ENCODE measurements at regions not wholly inside any gene's neighbourhood (a gene's known extent, or its start where the extent isn't known, plus 50 kb on each side); places are given as distances from the start of the nearest gene placed in this dataset.

DNA sequence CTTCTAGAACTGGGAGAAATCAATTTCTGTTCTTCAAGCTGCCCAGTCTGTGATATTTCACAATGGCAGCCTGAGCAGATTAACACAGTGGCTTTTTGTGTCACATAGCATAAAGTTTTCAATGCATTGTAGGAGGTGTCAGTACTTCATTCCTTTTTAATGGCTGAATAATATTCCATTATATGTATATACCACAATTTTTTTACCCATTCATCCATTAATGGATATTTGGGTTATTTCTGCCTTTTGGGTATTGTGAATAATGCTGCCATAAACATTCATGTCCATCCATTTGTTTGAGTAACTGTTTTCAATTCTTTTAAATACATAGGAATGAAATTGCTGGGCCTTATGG, 191.5 kb downstream of the SETD4 start:
- H3K4me3 ChIP-seq = no peak overlapping the region
- H3K9me3 ChIP-seq = no peaks in the 10 kb centered on the region
- H3K27ac ChIP-seq = no peak overlapping the region
- DNase-seq (no peak), ATAC-seq (no peak)
- no peaks in the 10 kb centered on the region for H3K4me1 ChIP-seq
- TF ChIP-seq, protein P1, sequence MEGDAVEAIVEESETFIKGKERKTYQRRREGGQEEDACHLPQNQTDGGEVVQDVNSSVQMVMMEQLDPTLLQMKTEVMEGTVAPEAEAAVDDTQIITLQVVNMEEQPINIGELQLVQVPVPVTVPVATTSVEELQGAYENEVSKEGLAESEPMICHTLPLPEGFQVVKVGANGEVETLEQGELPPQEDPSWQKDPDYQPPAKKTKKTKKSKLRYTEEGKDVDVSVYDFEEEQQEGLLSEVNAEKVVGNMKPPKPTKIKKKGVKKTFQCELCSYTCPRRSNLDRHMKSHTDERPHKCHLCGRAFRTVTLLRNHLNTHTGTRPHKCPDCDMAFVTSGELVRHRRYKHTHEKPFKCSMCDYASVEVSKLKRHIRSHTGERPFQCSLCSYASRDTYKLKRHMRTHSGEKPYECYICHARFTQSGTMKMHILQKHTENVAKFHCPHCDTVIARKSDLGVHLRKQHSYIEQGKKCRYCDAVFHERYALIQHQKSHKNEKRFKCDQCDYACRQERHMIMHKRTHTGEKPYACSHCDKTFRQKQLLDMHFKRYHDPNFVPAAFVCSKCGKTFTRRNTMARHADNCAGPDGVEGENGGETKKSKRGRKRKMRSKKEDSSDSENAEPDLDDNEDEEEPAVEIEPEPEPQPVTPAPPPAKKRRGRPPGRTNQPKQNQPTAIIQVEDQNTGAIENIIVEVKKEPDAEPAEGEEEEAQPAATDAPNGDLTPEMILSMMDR (IDR thresholded peaks at IDR 0.05) = no peak
- H3K36me3 ChIP-seq = no peaks in the 10 kb centered on the region
- intact Hi-C loops (cut with DNase I) = no loop called here
- no peaks in the 10 kb centered on the region for H3K27me3 ChIP-seq

DNA sequence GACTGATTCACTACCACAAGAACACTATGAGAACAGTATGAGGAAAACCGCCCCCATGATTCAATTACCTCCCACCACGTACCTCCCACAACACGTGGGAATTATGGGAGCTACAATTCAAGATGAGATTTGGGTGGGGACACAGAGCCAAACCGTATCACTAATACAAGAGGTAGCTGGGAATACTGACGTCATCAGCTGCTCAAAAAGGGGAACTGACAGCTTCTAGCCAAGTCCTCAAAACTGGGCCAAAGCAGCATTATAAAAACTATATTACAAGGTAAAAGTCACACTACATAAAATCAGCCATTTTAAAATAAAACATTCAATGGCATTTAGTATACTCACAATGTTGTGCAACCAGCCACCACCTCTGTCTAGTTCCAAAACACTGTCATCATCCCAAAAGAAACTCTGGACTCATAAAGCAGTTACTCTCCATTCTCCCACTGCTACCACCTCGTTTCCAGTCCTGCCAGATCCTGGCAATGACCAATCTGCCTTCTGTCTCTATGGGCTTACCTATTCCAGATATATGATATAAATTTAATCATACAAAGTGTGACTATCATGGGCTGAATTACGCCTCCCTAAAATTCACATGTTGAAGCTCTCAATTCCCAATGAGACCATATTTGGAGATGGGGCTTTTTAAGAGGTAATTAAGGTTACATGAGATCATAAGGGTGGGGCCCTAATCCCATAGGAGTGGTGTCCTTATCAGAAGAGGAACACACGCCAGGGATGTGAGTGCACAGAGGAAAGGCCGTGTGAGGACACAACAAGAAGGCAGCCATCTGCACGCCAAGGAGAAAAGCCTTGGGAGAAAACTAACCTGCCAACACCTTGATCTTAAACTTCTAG, 192.1 kb downstream of the SETD4 start:
- TF ChIP-seq, protein P1 (IDR thresholded peaks at IDR 0.05) = no peak
- ATAC-seq (no peak), DNase-seq (no peak)
- H3K27ac ChIP-seq = no peak overlapping the region
- no peaks in the 10 kb centered on the region for H3K9me3 ChIP-seq
- H3K27me3 ChIP-seq = no peaks in the 10 kb centered on the region
- intact Hi-C loops (cut with DNase I) = no loop called here
- no peaks in the 10 kb centered on the region for H3K4me1 ChIP-seq
- no peaks in the 10 kb centered on the region for H3K36me3 ChIP-seq
- no peak overlapping the region for H3K4me3 ChIP-seq

DNA sequence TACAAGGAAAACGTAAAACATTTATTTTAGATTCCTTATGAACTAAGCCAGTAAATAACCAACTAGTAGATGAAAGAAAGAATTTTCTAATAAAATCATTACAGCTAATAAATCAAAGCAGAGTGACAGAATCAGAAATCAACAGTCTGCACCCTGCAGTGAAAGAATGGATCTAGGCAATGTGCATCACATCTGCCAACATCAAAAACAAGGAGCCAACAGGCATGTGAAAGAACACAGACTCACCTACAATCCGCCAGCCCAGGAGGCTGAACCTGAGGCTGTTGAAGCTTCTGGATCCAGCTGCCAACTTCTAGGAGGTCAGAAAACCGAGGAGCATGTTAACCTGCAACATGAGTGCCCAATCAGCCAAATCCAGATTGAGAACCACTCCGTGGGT, 196.3 kb downstream of the SETD4 start:
- TF ChIP-seq, protein P1 (IDR thresholded peaks at IDR 0.05) = no peak
- Histone ChIP-seq H3K9me3 (no peaks in the 10 kb centered on the region), H3K4me1 (no peaks in the 10 kb centered on the region), H3K27ac (no peak overlapping the region), H3K27me3 (no peaks in the 10 kb centered on the region), H3K4me3 (no peak overlapping the region), H3K36me3 (no peaks in the 10 kb centered on the region)
- intact Hi-C loops (cut with DNase I) = no loop called here
- DNase-seq (no peak), ATAC-seq (no peak)

DNA sequence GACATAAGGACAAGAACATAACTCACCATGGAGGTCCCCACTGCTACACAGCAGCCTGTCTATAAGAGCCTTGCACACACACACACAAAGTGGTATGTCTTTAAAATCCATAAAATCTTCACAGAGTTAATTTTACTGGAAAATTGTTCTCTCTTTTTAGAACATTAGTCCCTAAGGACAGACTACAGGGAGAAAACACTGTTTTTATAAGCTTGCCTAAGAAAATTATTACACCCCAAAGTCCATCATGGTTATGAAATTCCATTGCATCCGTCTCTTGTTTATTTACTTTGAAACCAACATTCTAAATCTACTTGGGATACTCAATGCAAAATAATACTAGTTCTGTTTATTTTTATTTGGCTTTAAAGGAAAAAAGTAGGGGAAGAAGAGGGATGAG, 197.4 kb downstream of the SETD4 start:
- intact Hi-C loops (cut with DNase I) = no loop called here
- no peaks in the 10 kb centered on the region for H3K27me3 ChIP-seq
- H3K4me1 ChIP-seq = no peaks in the 10 kb centered on the region
- ATAC-seq (no peak), DNase-seq (no peak)
- H3K9me3 ChIP-seq = no peaks in the 10 kb centered on the region
- no peak overlapping the region for H3K4me3 ChIP-seq
- no peaks in the 10 kb centered on the region for H3K36me3 ChIP-seq
- TF ChIP-seq, protein P1 (IDR thresholded peaks at IDR 0.05) = no peak
- H3K27ac ChIP-seq = no peak overlapping the region

DNA sequence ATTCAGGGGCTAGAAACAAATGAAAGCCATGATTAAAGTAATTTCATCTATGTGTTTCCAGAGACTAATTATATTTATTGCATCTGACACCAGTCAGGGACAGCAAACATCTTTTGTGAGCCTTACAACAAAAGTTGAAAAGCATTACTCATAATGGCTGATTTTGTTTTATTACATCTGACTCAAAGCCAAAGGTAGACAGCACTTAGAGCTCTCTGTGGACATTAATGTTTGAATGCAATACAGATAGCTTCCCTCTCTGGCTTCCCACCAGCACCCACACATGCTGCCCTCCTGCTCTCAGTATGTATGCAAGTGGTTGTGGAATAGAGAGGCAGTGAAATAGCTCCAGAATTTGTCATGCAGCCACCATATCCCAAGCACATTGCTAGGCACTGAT, 198.7 kb downstream of the SETD4 start:
- no peak overlapping the region for H3K4me3 ChIP-seq
- H3K36me3 ChIP-seq = no peaks in the 10 kb centered on the region
- DNase-seq = no peak
- intact Hi-C loops (cut with DNase I) = no loop called here
- no peak overlapping the region for H3K27ac ChIP-seq
- H3K4me1 ChIP-seq = no peaks in the 10 kb centered on the region
- no peaks in the 10 kb centered on the region for H3K27me3 ChIP-seq
- TF ChIP-seq, protein P1 (IDR thresholded peaks at IDR 0.05) = no peak
- ATAC-seq = no peak
- H3K9me3 ChIP-seq = no peaks in the 10 kb centered on the region

Measured in upper lobe of right lung (tissue), 1 donor.